ENCODE measurements at regions not wholly inside any gene's neighbourhood (a gene's known extent, or its start where the extent isn't known, plus 50 kb on each side); places are given as distances from the start of the nearest gene placed in this dataset.

DNA sequence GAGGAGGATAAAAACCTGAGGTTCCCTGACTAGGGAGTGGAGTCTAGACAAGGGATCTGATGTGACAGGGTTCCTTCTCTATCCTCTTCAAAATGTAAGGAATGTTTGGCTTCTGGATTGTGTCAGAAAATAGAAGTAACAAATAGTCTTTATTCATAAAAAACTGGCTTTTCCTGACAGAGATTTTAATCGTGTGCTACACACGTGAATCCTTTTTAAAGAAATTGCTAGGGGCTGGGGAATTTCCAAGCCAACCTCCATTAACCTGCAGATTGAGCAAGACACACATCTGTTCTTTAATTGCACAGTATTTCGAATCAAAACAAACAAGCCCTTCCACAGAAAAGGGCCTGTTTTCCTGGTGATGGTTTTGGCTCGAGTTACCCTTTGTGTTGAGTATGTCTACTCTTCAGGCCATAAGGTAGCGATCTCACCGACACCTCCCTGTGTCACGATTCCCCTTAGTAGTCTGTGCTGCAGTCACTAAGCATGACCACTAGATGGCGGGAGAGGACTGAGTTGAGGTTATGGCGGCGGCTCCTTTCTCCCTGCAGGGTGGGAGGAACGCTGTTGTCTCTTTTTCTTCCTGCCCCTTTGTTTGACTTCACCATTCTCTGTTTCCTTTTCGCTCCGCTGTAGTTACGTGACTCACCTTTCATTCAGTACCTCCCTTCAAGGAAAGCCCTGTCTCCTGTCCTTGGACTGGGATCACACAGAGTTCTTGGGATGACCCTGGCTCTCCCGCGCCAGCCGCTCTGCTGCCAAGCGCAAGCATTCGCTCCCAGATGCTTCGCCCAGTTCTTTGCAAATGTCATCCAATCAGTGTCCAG lies 137.1 kb upstream of the SLC24A2 start:
- no peak overlapping the region for H2BK15ac ChIP-seq (ENCODE audit: low read length)
- peaks cover 0 to 7% of the 10 kb centered on the region in 2 donors for H3K4me1 ChIP-seq (ENCODE audit: control insufficient read depth in 2 of 2, insufficient read depth in 1 of 2, low read depth in 1 of 2, low read length in 2 of 2)
- no peaks in the 10 kb centered on the region for H3K36me3 ChIP-seq (replicated peaks in 1 of 2; ENCODE audit: control insufficient read depth in 2 of 2, insufficient read depth in 2 of 2, low read length in 2 of 2)
- H2BK120ac ChIP-seq (ENCODE audit: low read depth, low read length) = no peak overlapping the region
- H2BK5ac ChIP-seq (ENCODE audit: low read length) = no peak overlapping the region
- WGBS, 2 donors (ENCODE audit: extremely low coverage in 2 of 2, insufficient read length in 2 of 2, insufficient replicate concordance in 1 of 2) = no CpG with 5 or more reads among the region's 20 CpGs
- H3K9me3 ChIP-seq (replicated peaks in 1 of 2; ENCODE audit: control insufficient read depth in 2 of 2, insufficient read depth in 1 of 2, low read depth in 1 of 2, low read length in 2 of 2) = no peaks in the 10 kb centered on the region
- peaks cover 0 to 2% (median 0%) of the 10 kb centered on the region in 3 experiments for H3K27me3 ChIP-seq (ENCODE audit: control insufficient read depth in 3 of 3, insufficient read depth in 3 of 3, low read depth in 1 of 3, low read length in 3 of 3)
- H2AFZ ChIP-seq (ENCODE audit: low read length) = peak overlapping the region; percentile 81
- H2AK5ac ChIP-seq (ENCODE audit: low read depth, low read length) = no peak overlapping the region
- DNase-seq (ENCODE audit: low spot score) = peak; percentile 81
- no peak overlapping the region for H3K14ac ChIP-seq (ENCODE audit: low read length)
- no peak overlapping the region for H2BK12ac ChIP-seq (ENCODE audit: low read length)
- H3K18ac ChIP-seq (ENCODE audit: low read length) = no peak overlapping the region
- peak overlapping the region; percentile 60 for H3K4me2 ChIP-seq (ENCODE audit: insufficient read depth, low read length, poor library complexity, severe bottlenecking)
- H3K23ac ChIP-seq (ENCODE audit: low read depth, low read length, poor library complexity) = no peak overlapping the region
- H3K9ac ChIP-seq (ENCODE audit: low read depth, low read length, poor library complexity) = no peak overlapping the region
- no peak overlapping the region for H4K91ac ChIP-seq (ENCODE audit: low read depth, low read length, poor library complexity)
- H3K79me1 ChIP-seq (ENCODE audit: low read depth, low read length) = no peaks in the 10 kb centered on the region
- H3K27ac ChIP-seq (replicated peaks; ENCODE audit: low read length) = no peak overlapping the region
- peak overlapping the region in 1 of 2 donors; percentile 21 for H3K4me3 ChIP-seq (ENCODE audit: low read length in 2 of 2)
- H3K4ac ChIP-seq (ENCODE audit: low read length) = no peak overlapping the region
- H4K8ac ChIP-seq (ENCODE audit: low read depth, low read length) = no peak overlapping the region

DNA sequence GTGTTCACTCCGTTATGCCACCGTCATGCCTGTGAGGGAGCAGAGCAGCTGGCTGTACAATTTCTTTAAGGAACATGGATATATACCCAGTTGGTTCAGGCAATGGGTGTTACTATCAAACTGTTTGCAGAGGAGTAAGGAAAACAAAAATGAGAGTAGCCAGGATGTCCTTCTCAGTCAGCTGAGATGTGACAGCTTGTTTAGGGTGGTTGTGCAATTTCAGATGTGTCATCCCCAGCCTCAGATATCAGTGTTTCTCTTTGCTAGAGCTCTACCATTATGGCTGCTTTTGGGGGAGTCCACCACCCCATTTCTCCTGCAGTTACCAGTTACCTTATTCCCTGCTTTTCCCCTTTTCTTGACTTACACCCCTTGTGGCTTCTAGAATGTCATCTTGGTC lies 135.2 kb upstream of the SLC24A2 start:
- no CpG with 5 or more reads among the region's 2 CpGs for WGBS, 2 donors (ENCODE audit: extremely low coverage in 2 of 2, insufficient read length in 2 of 2, insufficient replicate concordance in 1 of 2)
- Histone ChIP-seq H3K4ac (ENCODE audit: low read length) (no peak overlapping the region), H3K27me3 (ENCODE audit: control insufficient read depth in 3 of 3, insufficient read depth in 3 of 3, low read depth in 1 of 3, low read length in 3 of 3) (peaks cover 0 to 2% (median 0%) of the 10 kb centered on the region in 3 experiments), H3K14ac (ENCODE audit: low read length) (no peak overlapping the region), H2AFZ (ENCODE audit: low read length) (no peak overlapping the region), H3K4me2 (ENCODE audit: insufficient read depth, low read length, poor library complexity, severe bottlenecking) (no peak overlapping the region), H3K36me3 (replicated peaks in 1 of 2; ENCODE audit: control insufficient read depth in 2 of 2, insufficient read depth in 2 of 2, low read length in 2 of 2) (no peaks in the 10 kb centered on the region), H2BK120ac (ENCODE audit: low read depth, low read length) (no peak overlapping the region), H3K9ac (ENCODE audit: low read depth, low read length, poor library complexity) (no peak overlapping the region), H3K23ac (ENCODE audit: low read depth, low read length, poor library complexity) (no peak overlapping the region), H4K91ac (ENCODE audit: low read depth, low read length, poor library complexity) (no peak overlapping the region), H3K4me1 (ENCODE audit: control insufficient read depth in 2 of 2, insufficient read depth in 1 of 2, low read depth in 1 of 2, low read length in 2 of 2) (peaks cover 0 to 7% of the 10 kb centered on the region in 2 donors), H3K9me3 (replicated peaks in 1 of 2; ENCODE audit: control insufficient read depth in 2 of 2, insufficient read depth in 1 of 2, low read depth in 1 of 2, low read length in 2 of 2) (no peaks in the 10 kb centered on the region), H3K27ac (replicated peaks; ENCODE audit: low read length) (no peak overlapping the region), H2BK15ac (ENCODE audit: low read length) (no peak overlapping the region), H3K18ac (ENCODE audit: low read length) (no peak overlapping the region), H2BK12ac (ENCODE audit: low read length) (no peak overlapping the region), H3K79me1 (ENCODE audit: low read depth, low read length) (no peaks in the 10 kb centered on the region), H4K8ac (ENCODE audit: low read depth, low read length) (no peak overlapping the region), H3K4me3 (ENCODE audit: low read length in 2 of 2) (no peak overlapping the region), H2AK5ac (ENCODE audit: low read depth, low read length) (no peak overlapping the region), H2BK5ac (ENCODE audit: low read length) (no peak overlapping the region)
- DNase-seq (ENCODE audit: low spot score) = no peak

DNA sequence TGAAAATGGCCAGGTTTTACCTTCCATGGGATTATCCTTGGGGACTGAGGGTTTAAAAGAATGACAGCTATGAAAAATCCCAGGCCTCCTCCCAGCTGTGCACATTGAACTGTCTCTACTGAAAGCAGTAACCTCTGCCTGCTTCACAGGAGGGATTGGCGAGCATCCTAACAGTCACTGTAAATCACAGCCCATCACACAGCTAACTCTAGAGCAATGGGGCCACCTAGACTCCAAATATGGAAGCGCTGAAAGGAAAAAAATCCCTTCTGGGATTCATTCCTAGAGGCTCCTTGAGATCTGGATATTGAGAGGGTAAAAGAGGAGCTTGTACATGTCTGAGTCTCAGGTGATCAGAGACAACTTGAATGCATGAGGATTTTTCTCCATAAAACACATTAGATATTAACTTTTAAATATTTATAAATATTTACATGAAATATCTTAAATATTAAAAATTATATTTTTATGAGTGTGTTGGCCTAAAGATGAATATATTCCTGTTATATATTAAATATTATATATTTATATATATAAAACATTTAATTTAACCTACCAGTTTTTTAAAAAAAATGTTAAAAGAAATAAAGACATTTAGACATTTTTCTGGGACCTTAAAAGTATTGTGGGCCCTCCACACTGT lies 133.8 kb upstream of the SLC24A2 start:
- H2BK15ac ChIP-seq (ENCODE audit: low read length) = no peak overlapping the region
- H3K4me2 ChIP-seq (ENCODE audit: insufficient read depth, low read length, poor library complexity, severe bottlenecking) = no peak overlapping the region
- no peak overlapping the region for H2BK5ac ChIP-seq (ENCODE audit: low read length)
- no peak overlapping the region for H3K14ac ChIP-seq (ENCODE audit: low read length)
- peaks cover 0 to 5% of the 10 kb centered on the region in 2 donors for H3K4me1 ChIP-seq (ENCODE audit: control insufficient read depth in 2 of 2, insufficient read depth in 1 of 2, low read depth in 1 of 2, low read length in 2 of 2)
- no peak overlapping the region for H3K23ac ChIP-seq (ENCODE audit: low read depth, low read length, poor library complexity)
- H2AK5ac ChIP-seq (ENCODE audit: low read depth, low read length) = no peak overlapping the region
- peaks cover 0 to 2% (median 0%) of the 10 kb centered on the region in 3 experiments for H3K27me3 ChIP-seq (ENCODE audit: control insufficient read depth in 3 of 3, insufficient read depth in 3 of 3, low read depth in 1 of 3, low read length in 3 of 3)
- H3K18ac ChIP-seq (ENCODE audit: low read length) = no peak overlapping the region
- no peak overlapping the region for H3K4me3 ChIP-seq (ENCODE audit: low read length in 2 of 2)
- WGBS, 2 donors (ENCODE audit: extremely low coverage in 2 of 2, insufficient read length in 2 of 2, insufficient replicate concordance in 1 of 2) = no CpG with 5 or more reads among the region's 2 CpGs
- H3K9ac ChIP-seq (ENCODE audit: low read depth, low read length, poor library complexity) = no peak overlapping the region
- no peak overlapping the region for H3K4ac ChIP-seq (ENCODE audit: low read length)
- H4K8ac ChIP-seq (ENCODE audit: low read depth, low read length) = no peak overlapping the region
- H3K27ac ChIP-seq (replicated peaks; ENCODE audit: low read length) = no peak overlapping the region
- no peaks in the 10 kb centered on the region for H3K36me3 ChIP-seq (replicated peaks in 1 of 2; ENCODE audit: control insufficient read depth in 2 of 2, insufficient read depth in 2 of 2, low read length in 2 of 2)
- H4K91ac ChIP-seq (ENCODE audit: low read depth, low read length, poor library complexity) = no peak overlapping the region
- no peaks in the 10 kb centered on the region for H3K9me3 ChIP-seq (replicated peaks in 1 of 2; ENCODE audit: control insufficient read depth in 2 of 2, insufficient read depth in 1 of 2, low read depth in 1 of 2, low read length in 2 of 2)
- H2BK12ac ChIP-seq (ENCODE audit: low read length) = no peak overlapping the region
- no peak overlapping the region for H2AFZ ChIP-seq (ENCODE audit: low read length)
- H3K79me1 ChIP-seq (ENCODE audit: low read depth, low read length) = no peaks in the 10 kb centered on the region
- H2BK120ac ChIP-seq (ENCODE audit: low read depth, low read length) = no peak overlapping the region
- peak; percentile 54 for DNase-seq (ENCODE audit: low spot score)

DNA sequence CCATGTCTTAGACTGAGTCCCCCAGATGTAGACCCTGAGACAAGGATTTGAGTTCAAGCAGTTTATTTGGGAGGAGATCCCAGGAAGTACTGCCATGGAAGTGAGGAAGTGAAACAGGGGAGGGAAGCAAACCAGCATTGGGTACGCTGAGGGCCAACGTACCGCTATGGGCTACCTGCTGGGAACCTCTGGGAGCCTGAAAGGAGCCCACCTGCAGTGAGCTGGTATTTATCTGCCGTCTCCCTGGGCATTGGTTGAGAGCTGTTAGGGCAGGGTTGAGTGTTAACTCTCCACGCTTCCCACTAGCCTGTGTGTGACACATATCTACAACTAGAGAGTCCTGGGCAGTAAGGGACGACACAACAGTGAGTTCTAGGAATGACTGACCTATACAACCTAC lies 131.6 kb upstream of the SLC24A2 start:
- peaks cover 0 to 2% (median 0%) of the 10 kb centered on the region in 3 experiments for H3K27me3 ChIP-seq (ENCODE audit: control insufficient read depth in 3 of 3, insufficient read depth in 3 of 3, low read depth in 1 of 3, low read length in 3 of 3)
- H3K4ac ChIP-seq (ENCODE audit: low read length) = no peak overlapping the region
- H3K23ac ChIP-seq (ENCODE audit: low read depth, low read length, poor library complexity) = no peak overlapping the region
- no CpG with 5 or more reads among the region's 6 CpGs for WGBS, 2 donors (ENCODE audit: extremely low coverage in 2 of 2, insufficient read length in 2 of 2, insufficient replicate concordance in 1 of 2)
- H2BK120ac ChIP-seq (ENCODE audit: low read depth, low read length) = no peak overlapping the region
- H3K36me3 ChIP-seq (replicated peaks in 1 of 2; ENCODE audit: control insufficient read depth in 2 of 2, insufficient read depth in 2 of 2, low read length in 2 of 2) = no peaks in the 10 kb centered on the region
- H2AK5ac ChIP-seq (ENCODE audit: low read depth, low read length) = no peak overlapping the region
- H3K9me3 ChIP-seq (replicated peaks in 1 of 2; ENCODE audit: control insufficient read depth in 2 of 2, insufficient read depth in 1 of 2, low read depth in 1 of 2, low read length in 2 of 2) = no peaks in the 10 kb centered on the region
- no peak overlapping the region for H3K4me2 ChIP-seq (ENCODE audit: insufficient read depth, low read length, poor library complexity, severe bottlenecking)
- H2AFZ ChIP-seq (ENCODE audit: low read length) = no peak overlapping the region
- H3K14ac ChIP-seq (ENCODE audit: low read length) = no peak overlapping the region
- H4K8ac ChIP-seq (ENCODE audit: low read depth, low read length) = no peak overlapping the region
- no peak overlapping the region for H2BK12ac ChIP-seq (ENCODE audit: low read length)
- H3K79me1 ChIP-seq (ENCODE audit: low read depth, low read length) = no peaks in the 10 kb centered on the region
- H3K4me1 ChIP-seq (ENCODE audit: control insufficient read depth in 2 of 2, insufficient read depth in 1 of 2, low read depth in 1 of 2, low read length in 2 of 2) = no peaks in the 10 kb centered on the region
- no peak overlapping the region for H3K4me3 ChIP-seq (ENCODE audit: low read length in 2 of 2)
- no peak overlapping the region for H3K27ac ChIP-seq (replicated peaks; ENCODE audit: low read length)
- no peak overlapping the region for H2BK5ac ChIP-seq (ENCODE audit: low read length)
- no peak overlapping the region for H4K91ac ChIP-seq (ENCODE audit: low read depth, low read length, poor library complexity)
- H2BK15ac ChIP-seq (ENCODE audit: low read length) = no peak overlapping the region
- no peak overlapping the region for H3K9ac ChIP-seq (ENCODE audit: low read depth, low read length, poor library complexity)
- no peak overlapping the region for H3K18ac ChIP-seq (ENCODE audit: low read length)
- DNase-seq (ENCODE audit: low spot score) = no peak

Measured in neuronal stem cell (in vitro differentiated cells).